C4-2B (cell line): ENCODE measurements at regions not wholly inside any gene's neighbourhood (a gene's known extent, or its start where the extent isn't known, plus 50 kb on each side); places are given as distances from the start of the nearest gene placed in this dataset.

Source experiments
- CTCF ChIP-seq: fragments of 450-650 bp; conservative IDR thresholded peaks from 2 replicates; pipeline ENCODE4 v1.5.1; 2017; ENCODE audit warnings: mild to moderate bottlenecking
- ZFX ChIP-seq: fragments of 450-650 bp; IDR thresholded peaks from 2 replicates; pipeline ENCODE4 v1.6.1; 2017

GRCh38 chr5:103333376-103333775 is 74.8 kb downstream of the MACIR start:
- no peak for TF ChIP-seq CTCF
- no peak for TF ChIP-seq ZFX
